RWPE1 (cell line): ENCODE measurements at regions not wholly inside any gene's neighbourhood (a gene's known extent, or its start where the extent isn't known, plus 50 kb on each side); places are given as distances from the start of the nearest gene placed in this dataset.

Experiments used
- CTCF ChIA-PET: fragments of 350-600 bp; sonication (Branson Sonifier 250); formaldehyde crosslinking; extraction: SDS; loops from one replicate; lab custom pipeline; 2021; lab: Yijun Ruan, JAX
- POLR2A ChIA-PET: fragments of 400-600 bp; formaldehyde crosslinking; extraction: SDS; loops from one replicate; lab custom pipeline; 2020; ENCODE audit warnings: antibody characterized with exemption; ENCODE audit not compliant: low non-redundant PET; lab: Yijun Ruan, JAX
- DNase-seq: peaks from one replicate; pipeline ENCODE4 v3.0.0; 2012; ENCODE audit warnings: low spot score
- H3K27ac ChIP-seq: fragments of 450-650 bp; 2 replicates; pipeline ENCODE4 v1.5.1; 2017
- TF ChIP-seq, protein P1 (sequence below): fragments of 450-650 bp; conservative IDR thresholded peaks from 2 replicates; pipeline ENCODE4 v1.5.1; 2017; ENCODE audit warnings: low read depth, mild to moderate bottlenecking

DNA sequence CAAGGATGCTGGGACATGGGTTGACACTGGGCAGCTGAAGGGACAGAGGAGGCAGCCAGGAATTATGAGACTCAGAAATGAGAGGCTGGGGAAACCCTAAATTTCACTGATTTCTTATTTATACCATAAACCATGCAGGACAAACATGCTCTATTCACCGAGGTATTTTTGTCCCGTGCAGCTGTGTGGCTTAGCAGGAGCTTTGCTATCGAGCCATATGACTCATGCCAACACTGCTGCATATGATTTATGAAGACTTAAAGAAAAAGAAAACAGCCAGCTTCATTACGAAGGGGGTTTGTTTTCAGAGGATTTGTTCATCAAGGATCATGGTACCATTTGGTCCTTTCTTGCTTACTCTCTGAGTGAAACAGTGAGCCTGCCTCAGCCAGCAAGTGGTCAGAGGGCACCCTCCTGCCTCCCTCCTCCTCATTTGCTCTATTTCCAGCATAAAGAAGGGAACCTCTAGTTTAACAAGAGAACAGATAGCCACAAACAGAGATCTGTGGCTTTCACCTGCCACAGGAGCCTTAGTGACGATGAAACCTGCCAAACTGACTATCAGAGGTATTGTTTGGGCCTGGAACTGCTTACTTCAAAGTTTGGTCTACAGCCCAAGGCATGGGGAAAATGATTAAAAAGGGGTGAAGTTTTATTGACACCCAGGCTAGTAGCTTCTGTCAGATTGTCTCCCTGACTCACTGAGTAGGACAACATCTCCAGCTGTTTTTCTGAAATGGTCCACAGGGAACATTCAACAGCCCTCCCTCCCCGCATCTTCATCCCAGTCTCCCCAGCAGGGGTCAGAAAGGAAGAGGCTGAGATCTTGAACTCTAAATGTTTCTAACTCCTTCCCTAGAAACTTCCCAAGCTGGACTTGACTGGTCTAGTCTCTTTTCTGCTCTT lies 80.1 kb upstream of the MAML3 start:
- peak; percentile 24 for DNase-seq
- TF ChIP-seq, protein P1, sequence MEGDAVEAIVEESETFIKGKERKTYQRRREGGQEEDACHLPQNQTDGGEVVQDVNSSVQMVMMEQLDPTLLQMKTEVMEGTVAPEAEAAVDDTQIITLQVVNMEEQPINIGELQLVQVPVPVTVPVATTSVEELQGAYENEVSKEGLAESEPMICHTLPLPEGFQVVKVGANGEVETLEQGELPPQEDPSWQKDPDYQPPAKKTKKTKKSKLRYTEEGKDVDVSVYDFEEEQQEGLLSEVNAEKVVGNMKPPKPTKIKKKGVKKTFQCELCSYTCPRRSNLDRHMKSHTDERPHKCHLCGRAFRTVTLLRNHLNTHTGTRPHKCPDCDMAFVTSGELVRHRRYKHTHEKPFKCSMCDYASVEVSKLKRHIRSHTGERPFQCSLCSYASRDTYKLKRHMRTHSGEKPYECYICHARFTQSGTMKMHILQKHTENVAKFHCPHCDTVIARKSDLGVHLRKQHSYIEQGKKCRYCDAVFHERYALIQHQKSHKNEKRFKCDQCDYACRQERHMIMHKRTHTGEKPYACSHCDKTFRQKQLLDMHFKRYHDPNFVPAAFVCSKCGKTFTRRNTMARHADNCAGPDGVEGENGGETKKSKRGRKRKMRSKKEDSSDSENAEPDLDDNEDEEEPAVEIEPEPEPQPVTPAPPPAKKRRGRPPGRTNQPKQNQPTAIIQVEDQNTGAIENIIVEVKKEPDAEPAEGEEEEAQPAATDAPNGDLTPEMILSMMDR: no peak
- ChIA-PET POLR2A (no interaction called here), CTCF (no interaction called here)
- H3K27ac ChIP-seq: no peak overlapping the region

DNA sequence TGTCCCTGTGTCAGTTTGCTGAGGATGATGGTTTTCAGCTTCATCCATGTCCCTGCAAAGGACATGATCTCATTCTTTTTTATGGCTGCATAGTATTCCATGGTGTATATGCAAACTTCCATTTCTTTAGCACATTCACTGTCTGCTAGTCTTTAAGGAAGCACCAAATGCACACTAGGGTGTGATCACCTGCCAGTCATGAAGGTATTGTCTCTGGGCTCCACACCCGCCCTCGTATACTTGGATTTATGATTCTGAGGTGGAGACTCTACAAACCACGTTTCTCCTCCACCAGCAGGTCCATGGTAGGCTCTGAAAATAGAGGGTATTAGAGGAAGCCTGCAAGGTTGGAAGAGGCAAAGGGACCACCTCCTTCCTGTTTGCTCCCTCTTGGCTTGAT lies 75.9 kb upstream of the MAML3 start:
- H3K27ac ChIP-seq: no peak overlapping the region
- POLR2A ChIA-PET: no interaction called here
- TF ChIP-seq, protein P1: no peak
- DNase-seq: no peak
- CTCF ChIA-PET: no interaction called here

DNA sequence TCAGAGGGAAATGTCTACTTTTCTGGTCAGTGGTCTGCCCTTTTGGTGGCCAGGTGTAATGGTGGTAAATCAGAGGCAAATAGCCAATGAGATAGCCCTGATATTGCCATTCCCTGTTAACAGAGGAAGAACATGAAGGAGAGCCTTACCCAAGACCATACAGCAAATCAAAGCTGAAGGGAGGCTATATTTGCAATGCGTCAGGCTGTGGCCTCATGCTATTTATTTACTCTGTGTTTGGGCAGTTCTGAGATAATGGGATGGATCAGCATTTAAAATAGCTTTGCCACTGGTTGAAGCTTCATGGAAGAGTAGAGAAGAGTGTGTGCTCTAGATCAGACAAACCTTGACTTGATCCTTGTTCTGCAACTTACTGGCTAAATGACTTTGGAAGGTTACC lies 73.3 kb upstream of the MAML3 start:
- CTCF ChIA-PET: interaction anchor here (1.5 kb wide), 1 partner anchor 26 kb away, joined by 4 read pairs; no protein-coding TSS in a partner anchor
- H3K27ac ChIP-seq: no peak overlapping the region
- TF ChIP-seq, protein P1: no peak
- POLR2A ChIA-PET: no interaction called here
- DNase-seq: no peak

DNA sequence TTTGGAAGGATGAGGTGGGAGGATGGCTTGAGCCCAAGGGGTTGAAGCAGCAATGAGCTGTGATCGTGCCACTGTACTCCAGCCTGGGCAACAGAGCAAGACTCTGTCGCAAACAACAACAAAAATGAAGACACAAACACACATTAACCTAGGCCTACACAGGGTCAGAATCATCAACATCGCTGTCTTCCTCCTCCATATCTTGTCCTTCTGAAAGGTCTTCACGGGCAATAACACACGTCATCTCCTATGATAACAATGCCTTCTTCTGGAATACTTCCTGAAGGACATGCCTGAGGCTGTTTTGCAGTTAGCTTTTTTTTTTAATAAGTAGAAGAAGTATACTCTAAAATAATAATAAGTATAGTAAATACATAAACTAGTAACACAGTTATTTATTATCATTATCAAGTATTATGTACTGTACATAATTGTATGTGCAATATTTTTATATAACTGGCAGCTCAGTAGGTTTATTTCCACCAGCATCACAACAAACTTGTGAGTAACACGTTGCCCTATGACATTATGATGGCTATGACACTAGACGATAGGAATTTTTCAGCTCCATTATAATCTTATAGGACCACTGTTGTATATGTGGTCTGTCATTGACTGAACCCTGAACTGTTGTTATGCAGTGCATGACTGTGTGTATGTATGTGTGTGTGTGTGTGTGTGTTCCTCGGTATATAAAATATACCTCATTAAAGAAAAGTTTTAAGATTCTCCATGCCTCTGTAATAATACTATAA lies 69.2 kb upstream of the MAML3 start:
- DNase-seq: no peak
- POLR2A ChIA-PET: no interaction called here
- TF ChIP-seq, protein P1: no peak
- CTCF ChIA-PET: interaction anchor here (0.6 kb wide), 1 partner anchor 653 kb away, joined by 3 read pairs; no protein-coding TSS in a partner anchor
- H3K27ac ChIP-seq: no peak overlapping the region

DNA sequence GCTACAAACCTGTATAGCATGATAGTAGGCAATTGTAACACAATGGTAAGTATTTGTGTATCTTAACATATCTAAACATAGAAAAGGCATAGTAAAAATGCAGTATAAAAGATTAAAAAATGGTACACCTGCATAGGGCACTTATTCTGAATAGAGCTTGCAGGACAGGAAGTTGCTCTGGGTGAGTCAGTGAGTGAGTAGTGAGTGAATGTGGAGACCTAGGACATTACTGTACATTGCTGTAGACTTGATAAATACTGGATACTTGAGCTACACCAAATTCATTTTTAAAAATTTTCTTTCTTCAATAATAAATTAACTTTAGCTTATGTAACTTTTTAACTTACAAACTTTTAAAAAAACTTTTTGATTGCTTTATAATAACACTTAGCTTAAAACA lies 68.2 kb upstream of the MAML3 start:
- ChIA-PET CTCF (no interaction called here), POLR2A (no interaction called here)
- H3K27ac ChIP-seq: no peak overlapping the region
- no peak for DNase-seq
- TF ChIP-seq, protein P1: no peak

DNA sequence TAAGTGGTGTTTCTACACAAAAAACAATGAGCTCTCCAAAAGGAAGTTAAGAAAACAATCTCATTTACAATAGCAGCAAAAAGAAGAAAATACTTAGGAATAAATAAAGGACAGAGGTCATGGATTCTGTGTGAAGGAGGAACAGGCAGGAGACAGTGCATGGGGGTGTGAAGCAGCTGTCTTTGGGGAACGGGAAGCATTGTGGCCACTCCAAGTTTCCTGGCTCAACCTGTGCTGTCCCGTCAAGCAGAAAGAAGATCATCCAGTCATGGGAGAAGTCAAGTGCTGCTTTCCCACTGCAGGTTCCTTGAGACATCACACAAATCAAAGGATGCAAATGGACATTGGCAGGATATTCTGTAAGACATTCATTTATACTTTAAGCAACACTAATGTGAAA lies 66.1 kb upstream of the MAML3 start:
- ChIA-PET POLR2A (no interaction called here), CTCF (interaction anchor here (0.6 kb wide), 1 partner anchor 1260 kb away, joined by 4 read pairs; no protein-coding TSS in a partner anchor)
- no peak for DNase-seq
- TF ChIP-seq, protein P1: no peak
- no peak overlapping the region for H3K27ac ChIP-seq
